DOHH2 (cell line): ENCODE measurements at regions not wholly inside any gene's neighbourhood (a gene's known extent, or its start where the extent isn't known, plus 50 kb on each side); places are given as distances from the start of the nearest gene placed in this dataset.

Experiments
- CTCF ChIP-seq: fragments of 200-600 bp; sonication (generic); IDR thresholded peaks from one replicate; pipeline ENCODE4 v1.5.1; 2014; ENCODE audit warnings: antibody characterized with exemption, mild to moderate bottlenecking, low read depth, low read length; ENCODE audit not compliant: poor library complexity, severe bottlenecking
- EZH2phosphoT487 ChIP-seq: fragments of 200-600 bp; sonication (generic); IDR thresholded peaks from 2 replicates; pipeline ENCODE4 v1.6.1; 2017; ENCODE audit warnings: borderline replicate concordance, mild to moderate bottlenecking, antibody characterized with exemption, low read length, moderate library complexity, mixed read lengths

- TF ChIP-seq CTCF (no peak), EZH2phosphoT487 (no peak)
Observed at GRCh38 chr7:121475806-121476205, 79.7 kb upstream of the FAM3C start.
